PC-3 (cell line): ENCODE measurements at regions not wholly inside any gene's neighbourhood (a gene's known extent, or its start where the extent isn't known, plus 50 kb on each side); places are given as distances from the start of the nearest gene placed in this dataset.
A peak's percentile ranks its signal among the peaks of the same experiment; 100 is the strongest.

Experiments
- ATAC-seq: fragments of 200-7000 bp; cut with Tn5 transposase; 2 replicates; pipeline ENCODE4 v1.9.1; 2020; ENCODE audit warnings: mild to moderate bottlenecking, moderate library complexity
- BruUV-seq: library from RNA; stranded (reverse); fragments of 400-500 nt; replicated peaks from 2 replicates; lab custom pipeline; 2021; lab: Mats Ljungman, UMichigan
- CTCF ChIA-PET: fragments of 300-600 bp; sonication (Branson Sonifier 250); formaldehyde crosslinking; loops from one replicate; lab custom pipeline; 2022; ENCODE audit warnings: antibody characterized with exemption; lab: Charles Lee
- POLR2A ChIA-PET: fragments of 300-600 bp; sonication (Branson Sonifier 250); formaldehyde crosslinking; loops from one replicate; lab custom pipeline; 2022; ENCODE audit warnings: antibody characterized with exemption; ENCODE audit not compliant: unreplicated experiment; lab: Charles Lee
- DNase-seq: peaks from one replicate; pipeline ENCODE4 v3.0.0-alpha.2; 2015
- H2AFZ ChIP-seq: fragments of 300-600 bp; sonication (generic); 2 replicates; pipeline ENCODE4 v1.6.0; 2016; ENCODE audit warnings: antibody characterized with exemption, low read length
- H3F3A ChIP-seq: fragments of 300-600 bp; sonication (generic); one replicate; pipeline ENCODE4 v1.6.0; 2017; ENCODE audit warnings: antibody characterized with exemption, low read length, control low read depth, mild to moderate bottlenecking; ENCODE audit not compliant: unreplicated experiment
- H3K27ac ChIP-seq: fragments of 300-600 bp; sonication (generic); 2 replicates; pipeline ENCODE4 v1.5.1; 2016; ENCODE audit warnings: mild to moderate bottlenecking, low read length
- H3K27me3 ChIP-seq: fragments of 300-600 bp; sonication (generic); 2 replicates; pipeline ENCODE4 v1.6.1; 2016; ENCODE audit warnings: low read length, mixed read lengths
- H3K36me3 ChIP-seq: fragments of 300-600 bp; sonication (generic); 2 replicates; pipeline ENCODE4 v1.6.1; 2016; ENCODE audit warnings: low read depth, mixed run types, low read length, mixed read lengths
- H3K4me1 ChIP-seq: fragments of 300-600 bp; sonication (generic); 2 replicates; pipeline ENCODE4 v1.5.1; 2016; ENCODE audit warnings: low read length; ENCODE audit not compliant: insufficient read depth
- H3K4me2 ChIP-seq: fragments of 300-600 bp; sonication (generic); 2 replicates; pipeline ENCODE4 v1.6.0; 2016; ENCODE audit warnings: low read length
- H3K4me3 ChIP-seq: fragments of 300-600 bp; sonication (generic); 2 replicates; pipeline ENCODE4 v1.5.1; 2016; ENCODE audit warnings: mild to moderate bottlenecking, low read length, mixed read lengths
- H3K79me2 ChIP-seq: fragments of 300-600 bp; sonication (generic); 2 replicates; pipeline ENCODE4 v1.6.1; 2017; ENCODE audit warnings: low read length, mixed read lengths
- H3K9ac ChIP-seq: fragments of 300-600 bp; sonication (generic); 2 replicates; pipeline ENCODE4 v1.6.0; 2016; ENCODE audit warnings: mild to moderate bottlenecking, low read length
- H3K9me2 ChIP-seq: fragments of 300-600 bp; sonication (generic); replicated peaks from 2 replicates; pipeline ENCODE4 v1.6.1; 2016; ENCODE audit warnings: mixed run types, low read length, mixed read lengths
- H3K9me3 ChIP-seq: fragments of 300-600 bp; sonication (generic); 2 replicates; pipeline ENCODE4 v1.6.1; 2016; ENCODE audit warnings: low read length, mixed read lengths
- H4K20me1 ChIP-seq: fragments of 300-600 bp; sonication (generic); 2 replicates; pipeline ENCODE4 v1.6.1; 2016; ENCODE audit warnings: low read length, mixed read lengths
- EZH2 ChIP-seq: fragments of 300-600 bp; sonication (generic); IDR thresholded peaks from one replicate; pipeline ENCODE4 v1.6.1; 2017; ENCODE audit warnings: antibody characterized with exemption, mild to moderate bottlenecking, low read length; ENCODE audit not compliant: unreplicated experiment
- EZH2phosphoT487 ChIP-seq: fragments of 300-600 bp; sonication (generic); IDR thresholded peaks from 2 replicates; pipeline ENCODE4 v1.6.1; 2018; ENCODE audit warnings: mild to moderate bottlenecking, antibody characterized with exemption, low read length, borderline replicate concordance
- intact Hi-C: fragments of 100-400 bp; cut with micrococcal nuclease; formaldehyde crosslinking; loops from 2 replicates; pipeline ENCODE4 v1.9.0; 2023
- TF ChIP-seq, protein P1 (sequence below): fragments of 300-600 bp; sonication (generic); conservative IDR thresholded peaks from 2 replicates; pipeline ENCODE4 v1.5.1; 2017; ENCODE audit warnings: antibody characterized with exemption, low read depth, mild to moderate bottlenecking, low read length

DNA sequence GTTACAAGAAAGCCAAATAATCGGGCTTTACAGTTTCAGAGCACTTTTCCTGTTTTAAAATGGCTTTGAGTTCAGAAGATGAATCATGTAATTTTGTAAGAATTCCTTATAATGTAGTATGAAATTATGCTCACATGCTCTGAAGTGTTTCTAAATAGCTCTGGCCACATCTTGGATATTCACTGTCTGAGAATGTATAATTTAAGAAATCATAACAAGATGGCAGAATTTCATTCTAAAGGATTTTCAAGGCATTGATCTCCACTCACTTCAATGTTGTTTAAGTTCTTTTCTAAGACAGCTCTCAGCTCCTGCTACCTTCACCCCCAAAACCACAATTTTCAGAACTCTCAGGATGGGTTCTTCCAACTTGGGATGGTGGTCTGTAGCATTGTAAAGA, 180.1 kb downstream of the DACT1 start:
- no peak overlapping the region for H3K27ac ChIP-seq
- H3K9me3 ChIP-seq = no peaks in the 10 kb centered on the region
- no peaks in the 10 kb centered on the region for H4K20me1 ChIP-seq
- no peak overlapping the region for H3K4me3 ChIP-seq
- H3K27me3 ChIP-seq = peaks cover 50% of the 10 kb centered on the region
- DNase-seq (no peak), ATAC-seq (no peak)
- H3K79me2 ChIP-seq = no peaks in the 10 kb centered on the region
- no peak overlapping the region for H3K4me2 ChIP-seq
- POLR2A ChIA-PET = no interaction called here
- H3F3A ChIP-seq = no peaks in the 10 kb centered on the region
- intact Hi-C loops = no loop called here
- H3K36me3 ChIP-seq = no peaks in the 10 kb centered on the region
- H3K9me2 ChIP-seq = no peaks in the 10 kb centered on the region
- no TSS peak for BruUV-seq
- no peak overlapping the region for H3K9ac ChIP-seq
- no peaks in the 10 kb centered on the region for H3K4me1 ChIP-seq
- H2AFZ ChIP-seq = no peak overlapping the region
- CTCF ChIA-PET = no interaction called here
- TF ChIP-seq EZH2 (no peak), EZH2phosphoT487 (no peak)
- TF ChIP-seq, protein P1, sequence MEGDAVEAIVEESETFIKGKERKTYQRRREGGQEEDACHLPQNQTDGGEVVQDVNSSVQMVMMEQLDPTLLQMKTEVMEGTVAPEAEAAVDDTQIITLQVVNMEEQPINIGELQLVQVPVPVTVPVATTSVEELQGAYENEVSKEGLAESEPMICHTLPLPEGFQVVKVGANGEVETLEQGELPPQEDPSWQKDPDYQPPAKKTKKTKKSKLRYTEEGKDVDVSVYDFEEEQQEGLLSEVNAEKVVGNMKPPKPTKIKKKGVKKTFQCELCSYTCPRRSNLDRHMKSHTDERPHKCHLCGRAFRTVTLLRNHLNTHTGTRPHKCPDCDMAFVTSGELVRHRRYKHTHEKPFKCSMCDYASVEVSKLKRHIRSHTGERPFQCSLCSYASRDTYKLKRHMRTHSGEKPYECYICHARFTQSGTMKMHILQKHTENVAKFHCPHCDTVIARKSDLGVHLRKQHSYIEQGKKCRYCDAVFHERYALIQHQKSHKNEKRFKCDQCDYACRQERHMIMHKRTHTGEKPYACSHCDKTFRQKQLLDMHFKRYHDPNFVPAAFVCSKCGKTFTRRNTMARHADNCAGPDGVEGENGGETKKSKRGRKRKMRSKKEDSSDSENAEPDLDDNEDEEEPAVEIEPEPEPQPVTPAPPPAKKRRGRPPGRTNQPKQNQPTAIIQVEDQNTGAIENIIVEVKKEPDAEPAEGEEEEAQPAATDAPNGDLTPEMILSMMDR = no peak

DNA sequence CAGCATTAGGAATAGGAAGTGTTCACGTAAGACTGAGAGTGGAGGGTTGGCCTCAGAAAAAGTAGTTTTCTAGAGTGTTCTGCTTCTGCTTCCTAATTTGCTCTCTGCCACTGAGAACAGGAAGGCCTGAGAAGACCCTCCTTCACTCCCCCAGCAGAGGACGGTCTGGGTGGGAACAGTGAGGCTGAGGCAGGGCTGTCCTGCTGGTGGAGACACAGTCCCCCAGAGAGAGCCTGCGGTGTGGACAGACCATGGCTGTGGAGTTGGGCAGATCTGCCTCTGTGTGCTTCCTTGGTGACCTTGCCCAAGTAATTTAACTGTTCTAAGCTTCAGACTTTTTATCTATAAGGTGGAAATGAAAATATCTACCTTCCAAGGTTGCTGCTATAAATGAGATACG, 182.3 kb downstream of the DACT1 start:
- intact Hi-C loops = no loop called here

DNA sequence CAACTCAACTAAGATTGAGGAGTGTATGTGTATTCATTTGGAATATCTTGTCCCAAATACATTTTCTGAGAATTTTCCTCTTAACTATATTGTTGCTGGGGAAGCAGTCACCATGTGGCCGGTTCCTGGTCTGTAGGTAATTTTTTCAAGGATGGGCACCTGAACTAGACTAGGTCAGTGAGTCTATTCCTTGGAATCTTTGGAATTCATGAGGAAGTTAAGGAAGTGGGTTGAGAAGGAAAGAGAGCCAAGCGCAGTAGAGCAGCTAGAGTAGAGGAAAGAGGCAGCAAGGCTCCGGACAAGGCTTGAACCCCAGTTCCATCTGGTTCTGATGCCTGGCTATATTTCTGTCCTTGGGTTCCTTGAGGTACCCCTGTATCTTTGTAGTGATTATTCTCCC, 183.7 kb downstream of the DACT1 start:
- H2AFZ ChIP-seq = no peak overlapping the region
- intact Hi-C loops = no loop called here
- H3K27ac ChIP-seq = no peak overlapping the region
- no peaks in the 10 kb centered on the region for H3K36me3 ChIP-seq
- no peaks in the 10 kb centered on the region for H3K9me3 ChIP-seq
- H3K4me1 ChIP-seq = no peaks in the 10 kb centered on the region
- peak; percentile 62 for DNase-seq
- H3K9ac ChIP-seq = no peak overlapping the region
- no TSS peak for BruUV-seq
- TF ChIP-seq, protein P1 = no peak
- TF ChIP-seq EZH2phosphoT487 (no peak), EZH2 (no peak)
- H3K79me2 ChIP-seq = no peaks in the 10 kb centered on the region
- CTCF ChIA-PET = no interaction called here
- no peaks in the 10 kb centered on the region for H4K20me1 ChIP-seq
- H3F3A ChIP-seq = no peaks in the 10 kb centered on the region
- ATAC-seq = no peak
- POLR2A ChIA-PET = no interaction called here
- no peak overlapping the region for H3K4me3 ChIP-seq
- peaks cover 51% of the 10 kb centered on the region for H3K27me3 ChIP-seq
- no peaks in the 10 kb centered on the region for H3K9me2 ChIP-seq
- no peak overlapping the region for H3K4me2 ChIP-seq

More for the DNA sequence above, 182.3 kb downstream of the DACT1 start:
- Histone ChIP-seq H3K4me1 (no peaks in the 10 kb centered on the region), H3K27me3 (peaks cover 60% of the 10 kb centered on the region), H4K20me1 (no peaks in the 10 kb centered on the region), H3K4me2 (no peak overlapping the region), H3K9ac (no peak overlapping the region), H3K27ac (no peak overlapping the region), H3K4me3 (no peak overlapping the region), H3K9me3 (no peaks in the 10 kb centered on the region), H3K79me2 (no peaks in the 10 kb centered on the region), H3K9me2 (no peaks in the 10 kb centered on the region), H3K36me3 (no peaks in the 10 kb centered on the region), H2AFZ (no peak overlapping the region), H3F3A (no peaks in the 10 kb centered on the region)
- ATAC-seq (no peak), DNase-seq (no peak)
- POLR2A ChIA-PET = no interaction called here
- CTCF ChIA-PET = no interaction called here
- BruUV-seq = no TSS peak
- TF ChIP-seq EZH2 (no peak), EZH2phosphoT487 (no peak)
- TF ChIP-seq, protein P1 = no peak
